Neural cell (in vitro differentiated cells): ENCODE measurements at regions not wholly inside any gene's neighbourhood (a gene's known extent, or its start where the extent isn't known, plus 50 kb on each side); places are given as distances from the start of the nearest gene placed in this dataset.

Experiments
- H2AFZ ChIP-seq: fragments of 200-600, 300-800 bp; sonication (generic), shearing (Covaris generic); 2 replicates; pipeline ENCODE4 v1.6.0; 2014; ENCODE audit warnings: low read depth, mild to moderate bottlenecking, antibody characterized with exemption, low read length, moderate library complexity
- H3F3A ChIP-seq: fragments of 200-600 bp; shearing (Covaris generic); 2 replicates; pipeline ENCODE4 v1.6.1; 2016; ENCODE audit warnings: mild to moderate bottlenecking, moderate library complexity, mixed read lengths, antibody characterized with exemption, low read length; ENCODE audit not compliant: insufficient read depth, poor library complexity, severe bottlenecking
- H3K27ac ChIP-seq: fragments of 200-600, 300-800 bp; sonication (generic), shearing (Covaris generic); 2 replicates; pipeline ENCODE4 v1.5.1; 2014; ENCODE audit warnings: mild to moderate bottlenecking, low read length, moderate library complexity
- H3K27me3 ChIP-seq: fragments of 300-800, 200-600 bp; sonication (generic), shearing (Covaris generic); 2 replicates; pipeline ENCODE4 v1.6.0; 2014; ENCODE audit warnings: mild to moderate bottlenecking, low read depth, low read length, moderate library complexity; ENCODE audit not compliant: insufficient read depth
- H3K36me3 ChIP-seq: fragments of 300-800, 200-600 bp; sonication (generic), shearing (Covaris generic); 2 replicates; pipeline ENCODE4 v1.5.1; 2014; ENCODE audit warnings: mild to moderate bottlenecking, antibody characterized with exemption, low read length, moderate library complexity; ENCODE audit not compliant: insufficient read depth
- H3K4me2 ChIP-seq: fragments of 300-800, 200-600 bp; sonication (generic), shearing (Covaris generic); 2 replicates; pipeline ENCODE4 v1.6.0; 2014; ENCODE audit warnings: mild to moderate bottlenecking, low read length
- H3K4me3 ChIP-seq: fragments of 300-800, 200-600 bp; sonication (generic), shearing (Covaris generic); 2 replicates; pipeline ENCODE4 v1.5.1; 2014; ENCODE audit warnings: mild to moderate bottlenecking, low read length, moderate library complexity
- H3K79me2 ChIP-seq: fragments of 200-600 bp; shearing (Covaris generic); replicated peaks from 2 replicates; pipeline ENCODE4 v1.6.0; 2014; ENCODE audit warnings: mild to moderate bottlenecking, low read length, moderate library complexity; ENCODE audit not compliant: insufficient read depth
- H3K9ac ChIP-seq: fragments of 300-800, 200-600 bp; sonication (generic), shearing (Covaris generic); 2 replicates; pipeline ENCODE4 v1.6.1; 2016; ENCODE audit warnings: mild to moderate bottlenecking, low read length, mixed read lengths
- H3K9me2 ChIP-seq: fragments of 200-600 bp; shearing (Covaris generic); 2 replicates; pipeline ENCODE4 v1.6.1; 2016; ENCODE audit warnings: mild to moderate bottlenecking, low read length, mixed read lengths; ENCODE audit not compliant: insufficient read depth
- H3K9me3 ChIP-seq: fragments of 200-600, 300-800 bp; sonication (generic), shearing (Covaris generic); 2 replicates; pipeline ENCODE4 v1.6.1; 2016; ENCODE audit warnings: mild to moderate bottlenecking, mixed run types, low read length, moderate library complexity, mixed read lengths
- H4K20me1 ChIP-seq: fragments of 200-600 bp; shearing (Covaris generic); 2 replicates; pipeline ENCODE4 v1.6.1; 2016; ENCODE audit warnings: mild to moderate bottlenecking, mixed run types; ENCODE audit not compliant: insufficient read depth
- EP300 ChIP-seq: fragments of 450-650 bp; conservative IDR thresholded peaks from 2 replicates; pipeline ENCODE4 v1.6.1; 2014; ENCODE audit warnings: antibody characterized with exemption, mild to moderate bottlenecking, moderate library complexity; ENCODE audit not compliant: poor library complexity, severe bottlenecking
- EZH2 ChIP-seq: fragments of 200-600, 300-800 bp; shearing (Covaris generic), sonication (generic); IDR thresholded peaks from 2 replicates; pipeline ENCODE4 v1.6.1; 2014; ENCODE audit warnings: antibody characterized with exemption, low read length, borderline replicate concordance, mild to moderate bottlenecking; ENCODE audit not compliant: insufficient read depth, poor library complexity, severe bottlenecking
- MXI1 ChIP-seq: fragments of 450-650 bp; conservative IDR thresholded peaks from 2 replicates; pipeline ENCODE4 v1.6.1; 2014; ENCODE audit warnings: antibody characterized with exemption, mild to moderate bottlenecking; ENCODE audit not compliant: poor library complexity, severe bottlenecking
- POLR2AphosphoS5 ChIP-seq: IDR thresholded peaks from 2 replicates; pipeline ENCODE4 v1.6.1; 2012
- RAD21 ChIP-seq: fragments of 450-650 bp; conservative IDR thresholded peaks from 2 replicates; pipeline ENCODE4 v1.6.1; 2014; ENCODE audit warnings: antibody characterized with exemption, mild to moderate bottlenecking, moderate library complexity
- SMC3 ChIP-seq: fragments of 450-650 bp; conservative IDR thresholded peaks from 2 replicates; pipeline ENCODE4 v1.6.1; 2014; ENCODE audit warnings: antibody characterized with exemption, mild to moderate bottlenecking, moderate library complexity; ENCODE audit not compliant: poor library complexity
- TAF1 ChIP-seq: IDR thresholded peaks from 2 replicates; pipeline ENCODE4 v1.6.1; 2012; ENCODE audit warnings: low read depth
- TF ChIP-seq, protein P1 (sequence below): IDR thresholded peaks from 2 replicates; pipeline ENCODE4 v1.6.1; 2012; ENCODE audit warnings: borderline replicate concordance
- TF ChIP-seq, protein P2 (sequence below): fragments of 450-650 bp; IDR thresholded peaks from 2 replicates; pipeline ENCODE4 v1.5.1; 2014; ENCODE audit warnings: antibody characterized with exemption, mild to moderate bottlenecking, moderate library complexity; ENCODE audit not compliant: poor library complexity, severe bottlenecking

DNA sequence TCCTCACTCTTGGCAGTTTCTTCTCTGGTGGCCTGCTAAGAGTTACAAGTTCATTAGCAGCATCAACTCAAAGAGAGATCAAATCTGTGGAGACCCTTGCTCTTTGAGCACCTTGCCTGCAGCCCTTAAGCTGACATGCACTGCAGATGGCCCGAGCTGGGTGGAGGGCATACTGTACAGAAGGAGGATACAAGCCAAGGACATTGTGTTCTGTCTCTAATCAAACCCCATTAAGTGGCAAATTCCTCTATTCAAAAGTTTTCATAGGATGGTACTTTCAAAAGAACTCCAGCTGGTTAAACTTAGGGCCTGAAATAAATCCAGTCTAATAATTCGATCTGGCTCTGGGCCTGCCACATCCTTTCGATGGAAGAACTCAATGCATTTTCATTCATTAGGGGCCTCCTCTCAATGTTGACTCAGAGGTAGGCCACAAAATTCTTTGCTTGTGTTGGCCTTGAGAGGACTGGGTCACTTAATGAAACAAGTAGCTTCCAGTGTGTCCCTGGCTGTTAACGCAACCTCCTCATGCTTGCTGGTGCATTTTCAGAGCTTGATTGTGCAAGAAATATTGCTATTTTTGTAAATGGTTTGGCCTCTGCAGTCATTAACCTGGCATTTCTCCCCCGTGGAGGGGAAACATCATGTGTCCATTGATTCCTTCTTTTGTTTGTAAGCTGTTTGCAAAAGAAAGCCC lies 318.2 kb downstream of the NUAK1 start:
- Histone ChIP-seq H3K27ac (no peak overlapping the region), H3F3A (no peaks in the 10 kb centered on the region), H3K9me2 (no peaks in the 10 kb centered on the region), H3K4me2 (no peak overlapping the region), H3K4me3 (no peak overlapping the region), H3K9me3 (no peaks in the 10 kb centered on the region), H2AFZ (no peak overlapping the region), H3K36me3 (no peaks in the 10 kb centered on the region), H4K20me1 (no peaks in the 10 kb centered on the region), H3K27me3 (peaks cover 20% of the 10 kb centered on the region), H3K79me2 (no peaks in the 10 kb centered on the region), H3K9ac (no peak overlapping the region)
- TF ChIP-seq EZH2 (no peak), MXI1 (no peak), POLR2AphosphoS5 (no peak), RAD21 (no peak), SMC3 (no peak)

DNA sequence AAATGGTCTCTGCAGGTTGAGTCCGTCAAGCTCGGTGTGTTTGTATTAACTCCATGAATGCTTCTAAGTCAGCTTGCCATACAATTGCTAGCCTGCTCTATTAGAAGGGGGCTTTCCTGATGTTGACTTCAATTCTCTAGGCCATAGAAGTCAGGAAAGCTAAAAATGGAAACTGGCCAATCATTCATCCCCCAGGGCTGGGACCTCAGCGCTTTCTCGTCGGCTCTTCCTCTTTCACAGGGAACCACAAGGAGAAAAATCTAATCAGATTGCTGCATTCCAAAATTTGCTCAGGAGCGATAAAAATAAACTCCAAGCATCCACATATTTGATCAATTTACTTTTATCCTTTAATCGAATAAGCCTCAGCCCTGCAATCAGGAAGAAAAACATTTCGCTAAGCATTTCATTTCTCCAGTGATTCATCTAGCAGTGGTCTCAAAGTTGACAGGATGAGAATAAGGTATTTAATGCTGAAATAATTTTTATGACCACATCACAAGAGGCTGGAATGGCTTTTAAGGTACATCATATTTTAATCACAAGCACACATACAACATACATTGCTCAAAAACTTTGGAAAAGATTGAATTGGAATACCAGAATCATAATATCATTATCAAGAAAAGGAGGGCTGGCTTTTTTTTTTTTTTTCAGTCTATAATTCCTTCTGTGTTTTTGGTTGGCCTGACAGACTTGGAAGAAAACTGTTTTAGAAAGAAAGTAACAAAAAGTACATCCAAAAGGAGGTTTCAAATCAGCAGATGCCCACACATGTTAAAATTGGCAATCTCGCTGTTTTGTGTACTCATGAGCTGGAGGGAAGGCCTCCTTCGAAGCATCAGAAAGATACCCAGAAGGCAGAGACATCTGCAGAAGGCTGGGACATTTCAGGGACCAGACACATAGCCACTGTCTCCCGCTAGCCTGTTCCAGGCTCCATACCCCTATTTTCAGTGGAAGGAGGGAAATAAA lies 316.3 kb downstream of the NUAK1 start:
- H3K27me3 ChIP-seq, result peaks cover 20% of the 10 kb centered on the region
- no peak overlapping the region for H2AFZ ChIP-seq
- H3K9ac ChIP-seq, result no peak overlapping the region
- no peak overlapping the region for H3K27ac ChIP-seq
- no peaks in the 10 kb centered on the region for H3K9me2 ChIP-seq
- no peaks in the 10 kb centered on the region for H3K36me3 ChIP-seq
- no peaks in the 10 kb centered on the region for H3K9me3 ChIP-seq
- H3F3A ChIP-seq, result no peaks in the 10 kb centered on the region
- no peak overlapping the region for H3K4me3 ChIP-seq
- H3K79me2 ChIP-seq, result no peaks in the 10 kb centered on the region
- TF ChIP-seq POLR2AphosphoS5 (no peak), MXI1 (no peak), EP300 (no peak), SMC3 (no peak), RAD21 (no peak), TAF1 (no peak), EZH2 (no peak)
- TF ChIP-seq, protein P1, sequence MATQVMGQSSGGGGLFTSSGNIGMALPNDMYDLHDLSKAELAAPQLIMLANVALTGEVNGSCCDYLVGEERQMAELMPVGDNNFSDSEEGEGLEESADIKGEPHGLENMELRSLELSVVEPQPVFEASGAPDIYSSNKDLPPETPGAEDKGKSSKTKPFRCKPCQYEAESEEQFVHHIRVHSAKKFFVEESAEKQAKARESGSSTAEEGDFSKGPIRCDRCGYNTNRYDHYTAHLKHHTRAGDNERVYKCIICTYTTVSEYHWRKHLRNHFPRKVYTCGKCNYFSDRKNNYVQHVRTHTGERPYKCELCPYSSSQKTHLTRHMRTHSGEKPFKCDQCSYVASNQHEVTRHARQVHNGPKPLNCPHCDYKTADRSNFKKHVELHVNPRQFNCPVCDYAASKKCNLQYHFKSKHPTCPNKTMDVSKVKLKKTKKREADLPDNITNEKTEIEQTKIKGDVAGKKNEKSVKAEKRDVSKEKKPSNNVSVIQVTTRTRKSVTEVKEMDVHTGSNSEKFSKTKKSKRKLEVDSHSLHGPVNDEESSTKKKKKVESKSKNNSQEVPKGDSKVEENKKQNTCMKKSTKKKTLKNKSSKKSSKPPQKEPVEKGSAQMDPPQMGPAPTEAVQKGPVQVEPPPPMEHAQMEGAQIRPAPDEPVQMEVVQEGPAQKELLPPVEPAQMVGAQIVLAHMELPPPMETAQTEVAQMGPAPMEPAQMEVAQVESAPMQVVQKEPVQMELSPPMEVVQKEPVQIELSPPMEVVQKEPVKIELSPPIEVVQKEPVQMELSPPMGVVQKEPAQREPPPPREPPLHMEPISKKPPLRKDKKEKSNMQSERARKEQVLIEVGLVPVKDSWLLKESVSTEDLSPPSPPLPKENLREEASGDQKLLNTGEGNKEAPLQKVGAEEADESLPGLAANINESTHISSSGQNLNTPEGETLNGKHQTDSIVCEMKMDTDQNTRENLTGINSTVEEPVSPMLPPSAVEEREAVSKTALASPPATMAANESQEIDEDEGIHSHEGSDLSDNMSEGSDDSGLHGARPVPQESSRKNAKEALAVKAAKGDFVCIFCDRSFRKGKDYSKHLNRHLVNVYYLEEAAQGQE, result no peak
- TF ChIP-seq, protein P2, sequence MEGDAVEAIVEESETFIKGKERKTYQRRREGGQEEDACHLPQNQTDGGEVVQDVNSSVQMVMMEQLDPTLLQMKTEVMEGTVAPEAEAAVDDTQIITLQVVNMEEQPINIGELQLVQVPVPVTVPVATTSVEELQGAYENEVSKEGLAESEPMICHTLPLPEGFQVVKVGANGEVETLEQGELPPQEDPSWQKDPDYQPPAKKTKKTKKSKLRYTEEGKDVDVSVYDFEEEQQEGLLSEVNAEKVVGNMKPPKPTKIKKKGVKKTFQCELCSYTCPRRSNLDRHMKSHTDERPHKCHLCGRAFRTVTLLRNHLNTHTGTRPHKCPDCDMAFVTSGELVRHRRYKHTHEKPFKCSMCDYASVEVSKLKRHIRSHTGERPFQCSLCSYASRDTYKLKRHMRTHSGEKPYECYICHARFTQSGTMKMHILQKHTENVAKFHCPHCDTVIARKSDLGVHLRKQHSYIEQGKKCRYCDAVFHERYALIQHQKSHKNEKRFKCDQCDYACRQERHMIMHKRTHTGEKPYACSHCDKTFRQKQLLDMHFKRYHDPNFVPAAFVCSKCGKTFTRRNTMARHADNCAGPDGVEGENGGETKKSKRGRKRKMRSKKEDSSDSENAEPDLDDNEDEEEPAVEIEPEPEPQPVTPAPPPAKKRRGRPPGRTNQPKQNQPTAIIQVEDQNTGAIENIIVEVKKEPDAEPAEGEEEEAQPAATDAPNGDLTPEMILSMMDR, result no peak
- no peak overlapping the region for H3K4me2 ChIP-seq
- H4K20me1 ChIP-seq, result no peaks in the 10 kb centered on the region
